Mesodermal cell (in vitro differentiated cells): ENCODE measurements at regions not wholly inside any gene's neighbourhood (a gene's known extent, or its start where the extent isn't known, plus 50 kb on each side); places are given as distances from the start of the nearest gene placed in this dataset.

ENCODE experiments used
- H3K27ac ChIP-seq: 2 replicates; pipeline ENCODE4 v1.7.0; 2013; ENCODE audit warnings: mild to moderate bottlenecking, low read depth, low read length, moderate library complexity; ENCODE audit not compliant: severe bottlenecking
- H3K36me3 ChIP-seq: 2 replicates; pipeline ENCODE4 v1.7.1; 2013; ENCODE audit warnings: mild to moderate bottlenecking, low read length, moderate library complexity; ENCODE audit not compliant: control insufficient read depth, insufficient read depth
- H3K4me1 ChIP-seq: one replicate; pipeline ENCODE4 v1.7.1; 2013; ENCODE audit warnings: mild to moderate bottlenecking, low read length; ENCODE audit not compliant: insufficient read depth, control insufficient read depth, poor library complexity, severe bottlenecking
- H3K4me3 ChIP-seq: 2 replicates; pipeline ENCODE4 v1.7.0; 2013; ENCODE audit warnings: low read length, control low read depth, mild to moderate bottlenecking; ENCODE audit not compliant: insufficient read depth, poor library complexity, severe bottlenecking; ENCODE audit errors: extremely low read depth
- H3K9me3 ChIP-seq: 2 replicates; pipeline ENCODE4 v1.7.1; 2013; ENCODE audit warnings: mild to moderate bottlenecking, low read length, moderate library complexity; ENCODE audit not compliant: control insufficient read depth
- WGBS, 2 experiments: methylation state at CpG; one replicate each; pipeline ENCODE4 v1.1.5; 2013; ENCODE audit warnings: missing lambda C conversion rate in 2 of 2; ENCODE audit not compliant: insufficient coverage in 2 of 2; 5-methylcytosine and 5-hydroxymethylcytosine counted together

GRCh38 chr1:177487481-177487880, 316.7 kb downstream of the BRINP2 start:
- H3K27ac ChIP-seq = no peak overlapping the region
- no peak overlapping the region for H3K4me3 ChIP-seq
- 83 to 89% methylated on average over 1 of the region's 1 CpG for WGBS, 2 experiments
- no peaks in the 10 kb centered on the region for H3K36me3 ChIP-seq
- H3K4me1 ChIP-seq = no peaks in the 10 kb centered on the region
- H3K9me3 ChIP-seq = no peaks in the 10 kb centered on the region

- Histone ChIP-seq H3K4me3 (no peak overlapping the region), H3K9me3 (no peaks in the 10 kb centered on the region), H3K36me3 (no peaks in the 10 kb centered on the region), H3K4me1 (no peaks in the 10 kb centered on the region), H3K27ac (no peak overlapping the region)
- 78 to 96% methylated on average over 3 to 5 of the region's 6 CpGs for WGBS, 2 experiments
These were observed 310.1 kb downstream of the BRINP2 start for GRCh38 chr1:177480741-177481305.

GRCh38 chr1:177479600-177479999, 308.8 kb downstream of the BRINP2 start:
- Histone ChIP-seq H3K36me3 (no peaks in the 10 kb centered on the region), H3K4me1 (no peaks in the 10 kb centered on the region), H3K9me3 (no peaks in the 10 kb centered on the region), H3K4me3 (no peak overlapping the region), H3K27ac (no peak overlapping the region)
- WGBS, 2 experiments = 68 to 79% methylated on average over 6 to 7 of the region's 7 CpGs

- H3K9me3 ChIP-seq = no peaks in the 10 kb centered on the region
- no peak overlapping the region for H3K4me3 ChIP-seq
- no peak overlapping the region for H3K27ac ChIP-seq
- no peaks in the 10 kb centered on the region for H3K4me1 ChIP-seq
- 83 to 87% methylated on average over 2 of the region's 2 CpGs for WGBS, 2 experiments
- H3K36me3 ChIP-seq = no peaks in the 10 kb centered on the region
These were observed 305.9 kb downstream of the BRINP2 start for GRCh38 chr1:177476676-177477075.

- Histone ChIP-seq H3K27ac (no peak overlapping the region), H3K4me3 (no peak overlapping the region), H3K4me1 (no peaks in the 10 kb centered on the region), H3K9me3 (no peaks in the 10 kb centered on the region), H3K36me3 (no peaks in the 10 kb centered on the region)
- 89 to 100% methylated on average over 1 of the region's 1 CpG for WGBS, 2 experiments
These were observed 301.8 kb downstream of the BRINP2 start for GRCh38 chr1:177472567-177472966.

GRCh38 chr1:177471244-177471643, 300.5 kb downstream of the BRINP2 start:
- no peaks in the 10 kb centered on the region for H3K9me3 ChIP-seq
- no peak overlapping the region for H3K27ac ChIP-seq
- no CpG with 5 or more reads among the region's 1 CpG for WGBS, 2 experiments
- no peaks in the 10 kb centered on the region for H3K4me1 ChIP-seq
- H3K36me3 ChIP-seq = no peaks in the 10 kb centered on the region
- no peak overlapping the region for H3K4me3 ChIP-seq

- H3K4me1 ChIP-seq = no peaks in the 10 kb centered on the region
- no peaks in the 10 kb centered on the region for H3K36me3 ChIP-seq
- WGBS, 2 experiments = 82 to 87% methylated on average over 2 to 3 of the region's 3 CpGs
- no peak overlapping the region for H3K27ac ChIP-seq
- no peaks in the 10 kb centered on the region for H3K9me3 ChIP-seq
- H3K4me3 ChIP-seq = no peak overlapping the region
These were observed 298.8 kb downstream of the BRINP2 start for GRCh38 chr1:177469519-177469918.

- Histone ChIP-seq H3K4me1 (no peaks in the 10 kb centered on the region), H3K4me3 (no peak overlapping the region), H3K27ac (no peak overlapping the region), H3K9me3 (no peaks in the 10 kb centered on the region), H3K36me3 (no peaks in the 10 kb centered on the region)
- WGBS, 2 experiments = no CpG with 5 or more reads among the region's 2 CpGs
These were observed 295.5 kb downstream of the BRINP2 start for GRCh38 chr1:177466286-177466685.

- WGBS, 2 experiments = 78 to 90% methylated on average over 1 of the region's 2 CpGs
These were observed 293.9 kb downstream of the BRINP2 start for GRCh38 chr1:177464686-177465085.

GRCh38 chr1:177451191-177451590, 280.4 kb downstream of the BRINP2 start:
- Histone ChIP-seq H3K36me3 (no peaks in the 10 kb centered on the region), H3K4me3 (no peak overlapping the region), H3K27ac (no peak overlapping the region), H3K4me1 (peaks cover 4% of the 10 kb centered on the region), H3K9me3 (no peaks in the 10 kb centered on the region)
- WGBS, 2 experiments = 90 to 92% methylated on average over 1 to 2 of the region's 2 CpGs

More at GRCh38 chr1:177464686-177465085, 293.9 kb downstream of the BRINP2 start:
- no peaks in the 10 kb centered on the region for H3K9me3 ChIP-seq
- no peaks in the 10 kb centered on the region for H3K4me1 ChIP-seq
- H3K27ac ChIP-seq = no peak overlapping the region
- no peaks in the 10 kb centered on the region for H3K36me3 ChIP-seq
- no peak overlapping the region for H3K4me3 ChIP-seq

GRCh38 chr1:177448652-177449357, 278.0 kb downstream of the BRINP2 start:
- Histone ChIP-seq H3K9me3 (no peaks in the 10 kb centered on the region), H3K4me1 (peaks cover 6% of the 10 kb centered on the region), H3K27ac (no peak overlapping the region), H3K36me3 (no peaks in the 10 kb centered on the region), H3K4me3 (no peak overlapping the region)
- 59 to 88% methylated on average over 4 to 5 of the region's 5 CpGs for WGBS, 2 experiments
